ENCODE measurements at regions not wholly inside any gene's neighbourhood (a gene's known extent, or its start where the extent isn't known, plus 50 kb on each side); places are given as distances from the start of the nearest gene placed in this dataset.
A peak's percentile ranks its signal among the peaks of the same experiment; 100 is the strongest.

DNA sequence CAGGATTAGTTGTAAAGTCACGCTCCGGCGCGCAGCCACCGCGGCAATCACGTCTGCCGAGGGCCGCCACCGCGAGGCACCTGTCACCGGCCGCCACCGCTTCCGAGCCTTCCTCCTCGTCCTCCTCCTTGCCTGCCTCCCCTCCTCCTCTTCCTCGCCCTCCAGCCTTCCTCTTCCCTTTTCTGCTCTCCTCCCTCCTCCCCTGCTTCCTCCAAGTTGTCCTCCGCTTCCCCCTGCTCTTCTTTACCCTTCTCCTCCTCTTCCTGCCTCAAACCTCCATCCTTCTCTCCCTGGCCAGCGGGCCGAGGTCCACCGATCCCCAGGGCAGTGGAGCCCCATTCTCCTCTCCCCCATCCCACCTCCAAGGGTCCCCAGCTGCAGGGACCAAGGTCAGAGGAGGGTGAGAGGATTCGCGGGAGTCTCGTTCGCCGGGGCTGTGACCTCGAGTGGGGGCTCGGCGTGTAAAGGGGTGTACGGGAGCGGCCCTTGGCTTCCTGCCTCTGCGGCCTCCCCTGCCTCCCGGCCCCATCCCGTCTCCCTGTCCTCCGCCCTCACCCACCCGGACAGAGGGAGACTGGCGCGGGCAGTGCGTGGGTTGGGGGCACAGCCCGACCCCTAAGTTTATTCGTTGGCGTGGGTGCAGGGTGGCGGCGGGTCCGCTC is 89.5 kb upstream of the PAX2 start:
- Histone ChIP-seq H3K9me3 (no peaks in the 10 kb centered on the region), H3K4me3 (peak overlapping the region; percentile 18), H3K27ac (no peak overlapping the region), H3K4me1 (peaks cover 41% of the 10 kb centered on the region), H3K27me3 (peaks cover 91% of the 10 kb centered on the region), H3K36me3 (no peaks in the 10 kb centered on the region)
- DNase-seq (ENCODE audit: low spot score in 2 of 2) = no peak
- TF ChIP-seq POLR2AphosphoS5 (IDR thresholded peaks at IDR 0.05) (no peak), EP300 (IDR thresholded peaks at IDR 0.05) (no peak)
- WGBS = 3% methylated on average over 26 of the region's 45 CpGs

- Histone ChIP-seq H3K4me3 (peak overlapping the region; percentile 18), H3K27me3 (peaks cover 97% of the 10 kb centered on the region), H3K9me3 (no peaks in the 10 kb centered on the region), H3K36me3 (no peaks in the 10 kb centered on the region), H3K4me1 (peaks cover 41% of the 10 kb centered on the region), H3K27ac (no peak overlapping the region)
- no CpG with 5 or more reads among the region's 34 CpGs for WGBS
- TF ChIP-seq POLR2A (IDR thresholded peaks at IDR 0.05) = no peak
- no peak for TF ChIP-seq POLR2AphosphoS5 (IDR thresholded peaks at IDR 0.05)
- no peak for TF ChIP-seq EP300 (IDR thresholded peaks at IDR 0.05)
- no peak for TF ChIP-seq CTCF (IDR thresholded peaks at IDR 0.05)
- no peak for DNase-seq (ENCODE audit: low spot score in 2 of 2)
Observed at GRCh38 chr10:100656454-100656853, 88.9 kb upstream of the PAX2 start.

- peaks cover 100% of the 10 kb centered on the region for H3K27me3 ChIP-seq
- no peak overlapping the region for H3K4me3 ChIP-seq
- 76% methylated on average over 1 of the region's 1 CpG for WGBS
- H3K9me3 ChIP-seq = no peaks in the 10 kb centered on the region
- no peak overlapping the region for H3K27ac ChIP-seq
- TF ChIP-seq CTCF (IDR thresholded peaks at IDR 0.05) (no peak), POLR2A (IDR thresholded peaks at IDR 0.05) (no peak), EP300 (IDR thresholded peaks at IDR 0.05) (no peak), POLR2AphosphoS5 (IDR thresholded peaks at IDR 0.05) (no peak)
- no peak for DNase-seq (ENCODE audit: low spot score in 2 of 2)
- H3K4me1 ChIP-seq = peaks cover 41% of the 10 kb centered on the region
- H3K36me3 ChIP-seq = no peaks in the 10 kb centered on the region
Observed at GRCh38 chr10:100658269-100658668, 87.1 kb upstream of the PAX2 start.

DNA sequence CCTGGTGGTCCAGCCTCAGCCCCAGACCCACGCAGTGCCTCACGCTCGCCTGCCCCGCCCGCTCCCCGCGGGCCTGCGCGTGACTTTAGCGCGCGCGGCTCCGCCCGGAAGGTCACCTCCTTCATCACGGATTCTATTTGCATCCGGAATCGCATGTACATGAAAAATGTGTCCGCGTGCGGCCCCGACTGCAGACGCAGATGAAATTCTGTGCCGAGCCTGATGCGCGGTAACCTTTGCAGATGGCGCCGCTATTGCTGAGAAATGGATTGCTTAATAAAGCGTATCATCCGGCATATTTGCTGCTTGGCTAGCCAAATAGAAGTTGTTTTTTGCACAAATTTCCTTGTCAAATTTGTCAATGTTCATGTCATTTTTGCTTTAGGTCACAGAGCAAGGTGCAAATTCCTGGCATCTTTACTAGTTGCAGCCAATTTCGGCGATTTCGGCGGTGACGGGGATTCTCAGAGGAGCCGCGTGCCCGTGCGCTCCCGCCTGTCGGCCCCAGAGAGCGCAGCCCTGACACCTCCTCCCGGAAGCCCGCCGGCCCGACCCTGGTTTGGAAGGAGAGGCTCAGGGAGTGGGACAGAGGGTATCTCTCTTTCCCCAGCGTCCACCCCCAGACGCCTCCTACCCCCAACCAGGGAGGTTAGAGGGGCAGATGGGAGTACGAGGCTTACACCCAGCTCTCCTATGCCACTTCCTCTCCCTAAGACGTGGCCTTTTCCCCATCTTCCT is 85.9 kb upstream of the PAX2 start:
- no peaks in the 10 kb centered on the region for H3K9me3 ChIP-seq
- H3K36me3 ChIP-seq = no peaks in the 10 kb centered on the region
- DNase-seq (ENCODE audit: low spot score in 2 of 2) = no peak
- H3K27ac ChIP-seq = no peak overlapping the region
- H3K4me3 ChIP-seq = no peak overlapping the region
- H3K4me1 ChIP-seq = peaks cover 31% of the 10 kb centered on the region
- 7% methylated on average over 50 of the region's 50 CpGs for WGBS
- no peak for TF ChIP-seq EP300 (IDR thresholded peaks at IDR 0.05)
- no peak for TF ChIP-seq POLR2AphosphoS5 (IDR thresholded peaks at IDR 0.05)
- no peak for TF ChIP-seq POLR2A (IDR thresholded peaks at IDR 0.05)
- no peak for TF ChIP-seq CTCF (IDR thresholded peaks at IDR 0.05)
- H3K27me3 ChIP-seq = peaks cover 100% of the 10 kb centered on the region

- Histone ChIP-seq H3K9me3 (no peaks in the 10 kb centered on the region), H3K27me3 (peaks cover 94% of the 10 kb centered on the region), H3K36me3 (no peaks in the 10 kb centered on the region), H3K27ac (no peak overlapping the region), H3K4me3 (no peak overlapping the region), H3K4me1 (peaks cover 22% of the 10 kb centered on the region)
- 42% methylated on average over 4 of the region's 6 CpGs for WGBS
- DNase-seq (ENCODE audit: low spot score in 2 of 2) = no peak
- TF ChIP-seq POLR2AphosphoS5 (IDR thresholded peaks at IDR 0.05) (no peak), POLR2A (IDR thresholded peaks at IDR 0.05) (no peak), CTCF (IDR thresholded peaks at IDR 0.05) (no peak), EP300 (IDR thresholded peaks at IDR 0.05) (no peak)
Observed at GRCh38 chr10:100660365-100660764, 85.0 kb upstream of the PAX2 start.
